GM18873 (cell line): ENCODE measurements at regions not wholly inside any gene's neighbourhood (a gene's known extent, or its start where the extent isn't known, plus 50 kb on each side); places are given as distances from the start of the nearest gene placed in this dataset.

Source experiments
- ATAC-seq: cut with Tn5 transposase; IDR thresholded peaks from one replicate; pipeline ENCODE4 v1.9.1; 2021; ENCODE audit warnings: mild to moderate bottlenecking, moderate library complexity, moderate number of reproducible peaks; ENCODE audit not compliant: unreplicated experiment, low FRiP score

- no peak for ATAC-seq
Observed at GRCh38 chr5:96144289-96144688, 182.6 kb upstream of the ELL2 start.

GRCh38 chr5:96143450-96143849 lies 181.8 kb upstream of the ELL2 start:
- ATAC-seq = no peak

GRCh38 chr5:96142786-96143434 lies 181.3 kb upstream of the ELL2 start:
- no peak for ATAC-seq

- no peak for ATAC-seq
Observed at GRCh38 chr5:96142184-96142781, 180.6 kb upstream of the ELL2 start.

GRCh38 chr5:96141749-96142148 lies 180.1 kb upstream of the ELL2 start:
- ATAC-seq = no peak

- no peak for ATAC-seq
Observed at GRCh38 chr5:96140496-96140895, 178.8 kb upstream of the ELL2 start.

- ATAC-seq = no peak
Observed at GRCh38 chr5:96140084-96140483, 178.4 kb upstream of the ELL2 start.

GRCh38 chr5:96134886-96135285 lies 173.2 kb upstream of the ELL2 start:
- ATAC-seq = no peak

GRCh38 chr5:96133341-96134079 lies 171.9 kb upstream of the ELL2 start:
- no peak for ATAC-seq

GRCh38 chr5:96129276-96129675 lies 167.6 kb upstream of the ELL2 start:
- ATAC-seq = no peak

- ATAC-seq = no peak
Observed at GRCh38 chr5:96128204-96128864, 166.7 kb upstream of the ELL2 start.

- no peak for ATAC-seq
Observed at GRCh38 chr5:96127538-96127937, 165.9 kb upstream of the ELL2 start.

GRCh38 chr5:96125231-96125891 lies 163.7 kb upstream of the ELL2 start:
- no peak for ATAC-seq

- no peak for ATAC-seq
Observed at GRCh38 chr5:96124589-96124988, 162.9 kb upstream of the ELL2 start.

GRCh38 chr5:96123418-96123817 lies 161.8 kb upstream of the ELL2 start:
- no peak for ATAC-seq

- no peak for ATAC-seq
Observed at GRCh38 chr5:96121364-96121763, 159.7 kb upstream of the ELL2 start.

- no peak for ATAC-seq
Observed at GRCh38 chr5:96120120-96120519, 158.5 kb upstream of the ELL2 start.

GRCh38 chr5:96117771-96118651 lies 156.4 kb upstream of the ELL2 start:
- ATAC-seq = no peak

- ATAC-seq = no peak
Observed at GRCh38 chr5:96115147-96115807, 153.6 kb upstream of the ELL2 start.
